ENCODE measurements at regions not wholly inside any gene's neighbourhood (a gene's known extent, or its start where the extent isn't known, plus 50 kb on each side); places are given as distances from the start of the nearest gene placed in this dataset.

- Mint-ChIP-seq H3K4me1 (peaks cover 14 to 25% of the 10 kb centered on the region in 2 donors), H3K27me3 (ENCODE audit: low read depth in 2 of 2) (peaks cover 33 to 48% of the 10 kb centered on the region in 2 donors), H3K27ac (no peak overlapping the region), H3K36me3 (no peaks in the 10 kb centered on the region), H3K4me3 (no peak overlapping the region), H3K9me3 (no peaks in the 10 kb centered on the region)
- intact Hi-C loops (cut with micrococcal nuclease), result no loop called here
- 78% methylated on average over 5 of the region's 5 CpGs for WGBS (ENCODE audit: insufficient coverage)
- TF ChIP-seq CTCF (IDR thresholded peaks at IDR 0.05), result no peak
- Histone ChIP-seq H3K27me3 (ENCODE audit: control insufficient read depth, insufficient read depth, low read length) (peaks cover 4% of the 10 kb centered on the region), H3K4me3 (ENCODE audit: low read length) (no peak overlapping the region), H3K36me3 (ENCODE audit: control insufficient read depth, insufficient read depth, low read length) (no peaks in the 10 kb centered on the region), H3K27ac (ENCODE audit: low read length) (no peak overlapping the region), H3K9me3 (ENCODE audit: control insufficient read depth, insufficient read depth, low read length) (no peaks in the 10 kb centered on the region), H3K4me1 (ENCODE audit: control insufficient read depth, insufficient read depth, low read length) (peaks cover 33% of the 10 kb centered on the region)
- no peak for ATAC-seq
- DNase-seq, result no peak
These were observed 87.7 kb downstream of the CEBPB start for GRCh38 chr20:50278377-50278683.

- Histone ChIP-seq H3K27me3 (ENCODE audit: control insufficient read depth, insufficient read depth, low read length) (peaks cover 4% of the 10 kb centered on the region), H3K27ac (ENCODE audit: low read length) (no peak overlapping the region), H3K4me1 (ENCODE audit: control insufficient read depth, insufficient read depth, low read length) (peaks cover 38% of the 10 kb centered on the region), H3K9me3 (ENCODE audit: control insufficient read depth, insufficient read depth, low read length) (no peaks in the 10 kb centered on the region), H3K36me3 (ENCODE audit: control insufficient read depth, insufficient read depth, low read length) (no peaks in the 10 kb centered on the region), H3K4me3 (ENCODE audit: low read length) (no peak overlapping the region)
- WGBS (ENCODE audit: insufficient coverage), result 92% methylated on average over 17 of the region's 17 CpGs
- ATAC-seq (no peak), DNase-seq (no peak)
- Mint-ChIP-seq H3K4me1 (peaks cover 14 to 27% of the 10 kb centered on the region in 2 donors), H3K27ac (no peak overlapping the region), H3K4me3 (no peak overlapping the region), H3K36me3 (no peaks in the 10 kb centered on the region), H3K27me3 (ENCODE audit: low read depth in 2 of 2) (peaks cover 34 to 50% of the 10 kb centered on the region in 2 donors), H3K9me3 (no peaks in the 10 kb centered on the region)
- intact Hi-C loops (cut with micrococcal nuclease), result no loop called here
- TF ChIP-seq CTCF (IDR thresholded peaks at IDR 0.05), result no peak
These were observed 88.3 kb downstream of the CEBPB start for GRCh38 chr20:50278684-50279531.

DNA sequence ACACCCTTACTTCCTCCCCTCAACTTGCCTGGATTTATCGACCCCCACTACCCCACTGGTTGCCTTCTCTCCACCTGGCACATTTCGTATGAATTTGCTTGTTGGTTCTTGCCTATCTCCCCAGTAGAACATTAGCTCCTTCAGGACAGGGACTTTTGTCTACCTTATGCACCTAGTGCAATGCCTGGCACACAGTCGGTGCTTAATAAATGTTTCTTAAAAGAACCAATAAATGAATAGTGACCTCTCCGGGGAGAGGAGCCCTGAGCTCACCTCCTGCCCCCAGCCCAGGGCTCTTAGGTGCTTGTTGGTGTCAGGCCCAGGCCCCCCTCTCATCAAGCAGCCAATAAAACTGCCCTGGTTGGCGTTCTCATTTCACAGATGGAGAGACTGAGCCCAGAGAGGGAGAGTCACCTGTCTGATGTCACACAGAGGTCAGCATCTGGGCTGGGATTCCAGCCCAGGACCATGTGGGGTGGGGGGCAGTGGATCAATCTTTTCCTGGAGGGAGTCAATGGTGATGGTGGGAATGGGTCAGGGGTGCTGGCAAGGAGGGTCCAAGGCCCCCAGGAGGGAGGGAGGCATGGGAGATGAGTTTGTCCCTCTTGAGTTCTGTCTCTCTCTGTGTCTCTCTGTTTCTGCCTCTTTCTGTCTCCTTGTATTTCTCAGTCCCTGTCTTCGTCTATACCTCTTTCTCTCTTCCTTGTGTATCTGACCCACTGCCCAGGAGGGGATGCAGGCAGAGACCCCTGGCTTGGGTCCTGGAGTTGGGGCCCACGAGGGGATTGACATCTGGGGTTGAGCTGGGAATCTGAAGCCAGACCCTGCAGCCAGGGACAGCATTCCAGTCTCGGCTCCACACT lies 89.6 kb downstream of the CEBPB start:
- WGBS (ENCODE audit: insufficient coverage), result 85% methylated on average over 8 of the region's 8 CpGs
- Mint-ChIP-seq H3K36me3 (no peaks in the 10 kb centered on the region), H3K27me3 (ENCODE audit: low read depth in 2 of 2) (peaks cover 34 to 50% of the 10 kb centered on the region in 2 donors), H3K9me3 (no peaks in the 10 kb centered on the region), H3K4me3 (no peak overlapping the region), H3K27ac (no peak overlapping the region), H3K4me1 (peaks cover 14 to 29% of the 10 kb centered on the region in 2 donors)
- Histone ChIP-seq H3K4me3 (ENCODE audit: low read length) (no peak overlapping the region), H3K27me3 (ENCODE audit: control insufficient read depth, insufficient read depth, low read length) (peaks cover 4% of the 10 kb centered on the region), H3K9me3 (ENCODE audit: control insufficient read depth, insufficient read depth, low read length) (no peaks in the 10 kb centered on the region), H3K36me3 (ENCODE audit: control insufficient read depth, insufficient read depth, low read length) (no peaks in the 10 kb centered on the region), H3K4me1 (ENCODE audit: control insufficient read depth, insufficient read depth, low read length) (peaks cover 41% of the 10 kb centered on the region), H3K27ac (ENCODE audit: low read length) (no peak overlapping the region)
- intact Hi-C loops (cut with micrococcal nuclease), result no loop called here
- DNase-seq (no peak), ATAC-seq (no peak)
- no peak for TF ChIP-seq CTCF (IDR thresholded peaks at IDR 0.05)
